VCaP (cell line): ENCODE measurements at regions not wholly inside any gene's neighbourhood (a gene's known extent, or its start where the extent isn't known, plus 50 kb on each side); places are given as distances from the start of the nearest gene placed in this dataset.

Experiments
- H3K27ac ChIP-seq: fragments of 450-650 bp; 2 replicates; pipeline ENCODE4 v1.5.1; 2017
- TF ChIP-seq, protein P1 (sequence below): fragments of 450-650 bp; conservative IDR thresholded peaks from 2 replicates; pipeline ENCODE4 v1.5.1; 2017; ENCODE audit warnings: mild to moderate bottlenecking, moderate library complexity

DNA sequence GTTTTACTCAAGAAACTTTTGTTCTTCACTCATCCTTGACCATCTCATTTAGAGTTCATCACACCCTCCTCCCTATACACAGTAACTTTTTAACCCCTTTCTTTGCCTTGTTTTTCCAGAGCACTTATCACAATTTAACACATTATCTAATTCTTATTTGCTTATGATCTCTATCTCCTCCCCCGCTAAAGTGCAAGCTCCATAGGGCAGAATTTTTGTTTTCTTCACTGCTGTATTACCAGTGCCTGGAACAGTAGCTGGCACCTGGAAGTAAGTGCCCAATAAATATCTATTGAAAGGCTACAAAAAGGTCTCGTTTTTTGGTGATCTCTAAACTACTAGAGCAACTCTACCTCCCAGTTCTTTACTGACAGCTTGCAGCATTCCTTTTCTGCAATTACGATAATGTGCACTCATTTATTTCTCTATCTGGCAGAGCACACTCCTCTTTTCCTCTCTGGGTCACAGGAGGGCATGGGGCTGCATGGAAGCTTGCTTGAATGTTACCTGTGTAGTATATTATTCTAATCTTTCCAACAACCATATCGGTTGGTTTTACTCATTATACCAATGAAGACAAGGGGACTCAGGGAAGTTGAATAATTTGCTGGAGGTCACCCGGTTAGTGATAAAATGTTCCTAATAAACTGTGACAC lies 57.4 kb upstream of the CHST9 start:
- no peak overlapping the region for H3K27ac ChIP-seq
- TF ChIP-seq, protein P1, sequence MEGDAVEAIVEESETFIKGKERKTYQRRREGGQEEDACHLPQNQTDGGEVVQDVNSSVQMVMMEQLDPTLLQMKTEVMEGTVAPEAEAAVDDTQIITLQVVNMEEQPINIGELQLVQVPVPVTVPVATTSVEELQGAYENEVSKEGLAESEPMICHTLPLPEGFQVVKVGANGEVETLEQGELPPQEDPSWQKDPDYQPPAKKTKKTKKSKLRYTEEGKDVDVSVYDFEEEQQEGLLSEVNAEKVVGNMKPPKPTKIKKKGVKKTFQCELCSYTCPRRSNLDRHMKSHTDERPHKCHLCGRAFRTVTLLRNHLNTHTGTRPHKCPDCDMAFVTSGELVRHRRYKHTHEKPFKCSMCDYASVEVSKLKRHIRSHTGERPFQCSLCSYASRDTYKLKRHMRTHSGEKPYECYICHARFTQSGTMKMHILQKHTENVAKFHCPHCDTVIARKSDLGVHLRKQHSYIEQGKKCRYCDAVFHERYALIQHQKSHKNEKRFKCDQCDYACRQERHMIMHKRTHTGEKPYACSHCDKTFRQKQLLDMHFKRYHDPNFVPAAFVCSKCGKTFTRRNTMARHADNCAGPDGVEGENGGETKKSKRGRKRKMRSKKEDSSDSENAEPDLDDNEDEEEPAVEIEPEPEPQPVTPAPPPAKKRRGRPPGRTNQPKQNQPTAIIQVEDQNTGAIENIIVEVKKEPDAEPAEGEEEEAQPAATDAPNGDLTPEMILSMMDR: no peak

DNA sequence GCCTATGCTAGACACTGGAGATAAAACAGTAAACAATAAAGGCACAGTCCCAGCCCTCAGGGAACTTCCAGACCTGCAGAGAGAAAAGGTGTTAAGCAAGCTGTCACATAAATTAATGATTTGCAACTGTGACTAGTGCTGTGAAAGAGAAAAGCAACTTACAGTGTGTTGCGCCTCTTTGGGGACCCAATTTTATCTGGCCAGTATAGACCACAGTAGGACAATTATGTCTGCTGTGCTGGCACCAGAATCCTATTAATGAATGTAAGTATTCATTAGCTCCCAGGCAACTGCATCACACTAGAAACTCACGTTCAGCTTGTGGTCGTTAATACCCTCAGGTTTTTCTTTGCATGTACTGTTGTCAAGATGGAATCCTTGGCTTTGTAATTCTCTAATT lies 55.3 kb upstream of the CHST9 start:
- TF ChIP-seq, protein P1: no peak
- no peak overlapping the region for H3K27ac ChIP-seq

DNA sequence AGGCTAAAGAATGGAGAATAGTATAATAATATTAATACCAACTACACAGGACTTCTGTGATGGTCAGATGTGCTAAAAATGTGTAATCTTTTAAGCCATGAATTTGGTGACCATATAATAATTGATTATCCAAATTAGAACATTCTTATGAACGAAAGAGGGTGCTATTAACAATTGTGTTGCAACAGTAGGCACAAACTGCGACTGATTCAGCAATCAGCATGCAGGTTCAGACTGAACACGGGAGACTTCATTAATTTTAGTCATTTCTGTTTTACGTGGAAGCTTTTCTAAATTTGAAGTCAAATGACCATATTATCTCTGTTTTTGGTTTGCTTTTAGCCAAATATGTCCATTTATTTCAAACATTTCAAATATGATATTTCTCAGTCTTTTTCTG lies 54.6 kb upstream of the CHST9 start:
- TF ChIP-seq, protein P1: no peak
- H3K27ac ChIP-seq: no peak overlapping the region

DNA sequence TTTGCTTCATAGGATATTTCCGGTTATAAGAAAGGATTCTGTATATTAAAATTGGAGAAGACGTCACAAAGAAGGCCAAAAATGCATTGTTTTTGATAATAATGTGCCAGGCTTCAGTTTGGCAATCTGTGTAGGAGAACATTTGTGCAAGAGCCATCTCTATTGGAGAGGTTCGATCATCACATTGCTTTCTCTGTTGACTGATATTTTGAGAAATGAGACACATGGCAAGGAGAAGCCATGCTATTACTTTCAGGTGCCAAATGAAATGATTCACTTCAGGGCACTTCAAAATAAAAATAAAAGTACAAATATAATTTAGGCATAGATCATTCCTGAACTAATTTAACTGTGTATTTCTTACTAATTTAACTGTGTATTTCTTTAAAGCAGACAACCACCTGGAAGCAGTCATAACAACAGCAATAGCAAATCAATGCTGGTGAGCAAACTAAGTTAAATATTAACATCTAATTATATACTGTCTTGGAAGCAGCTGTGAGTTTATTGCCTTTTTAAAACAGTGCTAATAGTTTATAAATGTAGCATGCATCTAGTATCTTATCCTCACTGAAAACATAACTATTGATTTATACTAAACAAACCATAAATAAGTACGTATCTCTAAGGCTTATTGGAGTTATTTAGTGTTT lies 50.2 kb upstream of the CHST9 start:
- H3K27ac ChIP-seq: peak overlapping the region; percentile 38
- TF ChIP-seq, protein P1: no peak
